ENCODE measurements at regions not wholly inside any gene's neighbourhood (a gene's known extent, or its start where the extent isn't known, plus 50 kb on each side); places are given as distances from the start of the nearest gene placed in this dataset.
A peak's percentile ranks its signal among the peaks of the same experiment; 100 is the strongest.
"Not testable (repeated sequence)": the region's sequence is repeated elsewhere in the genome, so short reads cannot be mapped to it uniquely, and the experiment has no call there.

DNA sequence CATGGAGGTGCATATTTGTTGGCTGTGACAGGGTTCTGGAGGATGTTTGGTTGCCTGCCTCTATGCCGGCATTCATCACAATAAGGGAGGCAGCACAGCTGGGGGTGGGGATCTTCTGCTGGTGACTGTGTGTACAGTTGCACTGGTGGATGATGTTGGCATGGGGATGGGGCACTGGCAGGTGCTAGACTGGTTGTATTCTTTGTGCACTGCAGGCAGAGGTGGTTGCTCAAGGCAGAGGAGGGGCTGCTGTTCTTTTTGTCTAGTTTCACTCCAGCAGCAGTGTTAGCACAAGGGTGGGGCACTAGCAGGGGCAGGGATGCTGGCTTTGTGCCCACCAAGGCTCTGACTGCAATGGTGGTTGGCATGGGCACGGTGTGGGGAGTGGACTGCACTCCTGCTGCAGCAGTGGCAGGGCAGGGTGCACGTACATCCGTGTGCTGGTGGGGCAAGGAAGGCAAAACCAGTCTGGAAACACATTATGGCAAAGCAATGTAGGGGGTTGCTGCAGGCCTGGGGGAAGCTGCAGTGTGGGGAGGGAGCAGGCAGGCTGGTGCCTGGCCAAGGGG lies 69.3 kb downstream of the ISOC1 start:
- DNase-seq (ENCODE audit: low spot score): no peak

DNA sequence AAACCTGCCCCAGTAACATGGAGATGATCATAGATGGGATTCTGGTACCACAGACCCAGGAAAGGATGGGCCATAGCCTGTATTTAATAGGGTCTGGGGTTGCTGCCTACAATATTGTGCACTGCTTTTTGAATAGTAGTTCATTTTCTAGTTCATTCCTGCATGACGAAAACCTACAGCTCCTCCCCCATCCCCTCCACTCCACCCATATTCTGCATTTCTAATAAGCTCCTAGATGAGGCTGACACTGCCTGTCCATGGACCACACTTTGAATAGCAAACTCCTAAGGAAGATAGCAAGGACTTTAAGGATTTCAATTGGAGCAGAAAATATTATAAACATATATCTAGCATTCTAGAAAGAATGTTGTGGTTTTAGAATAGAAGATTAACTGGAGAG lies 75.5 kb downstream of the ISOC1 start:
- no peak for DNase-seq (ENCODE audit: low spot score)

DNA sequence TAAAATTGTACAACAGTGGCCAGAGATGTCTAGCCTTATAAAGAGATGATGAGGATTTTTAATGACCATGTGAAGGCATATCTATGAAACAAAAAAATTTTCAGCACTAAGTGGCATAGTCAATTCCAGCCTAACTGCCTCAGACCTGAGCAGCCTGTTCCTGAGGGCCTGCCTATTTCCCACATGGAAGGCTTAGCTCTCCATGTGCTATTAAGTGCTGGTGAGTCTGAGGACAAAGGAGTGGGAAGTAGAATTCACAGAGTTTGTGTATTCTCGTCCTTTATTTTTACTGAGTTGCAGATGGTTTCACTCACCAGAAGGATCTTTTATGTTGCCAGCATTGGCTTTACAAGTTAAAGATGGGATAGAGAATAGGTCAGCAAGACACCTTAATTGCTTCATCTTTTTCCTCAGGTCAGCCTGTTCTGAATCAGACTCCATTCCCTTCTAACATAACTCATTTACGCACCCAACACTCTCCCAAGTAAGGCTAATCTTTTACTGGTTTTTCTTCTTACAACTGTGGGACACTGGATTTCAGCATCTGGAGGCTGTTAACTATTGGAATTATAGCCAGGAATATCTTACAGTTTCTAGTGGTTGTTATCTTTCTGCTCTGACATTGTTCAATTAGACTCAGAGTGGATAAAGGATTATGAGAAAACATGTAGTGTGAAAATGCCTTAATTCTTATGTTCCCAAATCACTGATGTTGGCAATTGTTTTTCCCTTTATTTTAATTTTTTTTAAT lies 76.8 kb downstream of the ISOC1 start:
- no peak for DNase-seq (ENCODE audit: low spot score)

DNA sequence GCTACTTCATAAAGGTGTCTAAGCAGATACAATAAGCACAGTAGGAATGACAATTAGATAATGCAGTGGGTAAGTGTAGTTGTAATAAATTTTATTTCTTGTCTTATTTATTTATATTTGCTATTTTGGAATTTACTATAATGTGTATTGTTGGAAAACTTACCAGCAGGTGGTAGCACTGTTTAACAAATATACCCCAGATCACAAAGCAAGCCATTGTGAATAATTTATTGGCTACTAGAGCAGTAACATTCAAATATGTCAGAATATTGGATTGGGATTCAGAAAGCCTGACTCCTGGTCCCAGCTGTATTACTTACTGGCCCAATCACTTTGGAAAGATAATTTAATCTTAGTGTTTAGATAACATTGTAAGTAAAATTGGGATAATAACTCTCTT lies 78.0 kb downstream of the ISOC1 start:
- peak; percentile 1 for DNase-seq (ENCODE audit: low spot score)

DNA sequence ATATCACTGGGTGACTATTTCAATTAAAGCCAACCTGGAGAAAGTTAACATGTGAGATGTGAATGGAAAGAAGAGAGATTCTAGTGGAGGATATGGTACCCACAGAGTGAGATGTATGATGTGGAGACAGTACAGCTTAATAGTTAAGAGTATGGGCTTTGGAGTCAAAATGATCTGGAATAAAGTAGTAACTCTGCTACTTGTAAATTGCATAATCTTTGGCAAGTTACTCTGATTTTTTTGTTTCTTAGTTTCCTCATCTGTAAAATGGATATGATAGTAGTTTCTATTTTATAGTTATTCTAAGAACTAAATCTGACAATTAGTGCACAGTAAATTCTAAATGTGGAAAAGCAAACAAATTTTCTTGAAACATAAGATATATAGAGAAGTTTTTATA lies 79.2 kb downstream of the ISOC1 start:
- DNase-seq (ENCODE audit: low spot score): no peak

DNA sequence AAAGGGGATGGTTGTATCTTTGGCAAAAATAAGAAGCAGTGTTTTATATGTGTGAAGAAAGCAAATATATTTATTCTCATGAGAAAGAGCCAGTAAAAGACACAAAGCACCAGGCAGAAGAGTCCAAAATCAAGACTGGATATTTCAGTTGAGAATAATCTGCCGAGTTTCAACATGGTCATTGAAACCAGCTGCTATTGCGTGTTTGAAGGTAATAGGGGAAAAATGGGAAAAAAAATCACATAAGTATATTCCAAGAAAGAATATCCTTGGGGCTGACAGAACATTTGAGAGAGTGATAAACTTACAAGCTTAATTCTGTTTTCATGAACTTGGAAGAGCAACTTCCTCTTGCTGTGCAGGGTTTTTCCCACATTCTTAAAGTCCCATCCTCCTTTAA lies 79.9 kb downstream of the ISOC1 start:
- DNase-seq (ENCODE audit: low spot score): no peak

DNA sequence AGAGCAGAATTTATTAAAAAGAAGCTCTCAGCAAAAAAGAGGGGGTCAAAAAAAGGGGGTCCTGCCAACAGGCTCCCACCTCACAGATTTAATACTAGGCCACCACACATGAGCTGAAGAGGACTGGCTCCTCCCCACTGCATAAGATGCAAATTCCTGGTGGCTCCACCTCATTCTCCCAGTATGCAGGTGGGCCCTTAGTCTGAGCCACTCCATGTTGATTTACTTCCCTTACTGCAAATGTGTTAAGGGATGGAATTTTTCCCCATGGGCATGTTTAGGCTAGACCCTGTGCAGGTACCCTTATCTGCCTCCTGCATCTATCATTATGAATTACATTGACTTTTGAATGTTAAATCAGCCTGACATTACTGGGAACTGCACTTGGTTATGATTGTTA lies 82.9 kb downstream of the ISOC1 start:
- no peak for DNase-seq (ENCODE audit: low spot score)

DNA sequence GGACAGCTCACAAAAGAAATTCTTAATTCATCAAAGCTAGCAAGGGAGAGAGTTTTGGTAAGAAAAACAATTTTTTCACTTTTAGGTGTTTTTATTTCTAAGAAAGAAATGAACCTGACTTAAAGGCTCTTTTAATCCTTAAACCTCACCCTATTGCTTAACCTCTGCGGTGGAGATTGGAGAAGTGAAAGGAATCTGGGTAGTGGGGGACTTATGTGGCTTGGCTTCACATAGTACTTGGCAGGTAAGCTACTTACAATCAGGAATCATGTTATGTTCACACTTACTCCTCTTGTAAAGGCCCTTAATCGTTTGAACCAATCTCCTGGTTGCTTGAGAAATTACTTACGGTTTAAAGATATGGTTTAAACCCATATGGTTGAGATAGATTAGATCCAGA lies 104.8 kb downstream of the ISOC1 start:
- no peak for DNase-seq (ENCODE audit: low spot score)

DNA sequence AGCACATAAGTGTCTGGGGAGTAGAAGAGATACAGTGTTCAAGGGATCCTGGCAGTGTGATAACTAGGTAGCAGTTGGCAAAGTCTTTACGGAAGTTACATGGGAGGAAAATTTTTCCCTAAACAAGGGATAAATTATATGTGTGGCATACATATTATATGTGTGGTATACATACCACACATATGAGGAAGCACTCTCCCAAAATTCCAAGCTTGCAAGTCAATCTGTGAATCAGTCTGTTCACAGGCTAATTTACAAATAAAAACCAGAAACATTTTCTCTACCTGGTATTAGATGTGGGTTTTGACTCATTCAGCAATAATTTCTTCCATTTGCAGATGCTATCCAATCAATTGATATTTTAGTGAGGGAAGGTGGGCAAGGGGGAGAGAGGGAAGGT lies 110.0 kb downstream of the ISOC1 start:
- DNase-seq (ENCODE audit: low spot score): no peak

DNA sequence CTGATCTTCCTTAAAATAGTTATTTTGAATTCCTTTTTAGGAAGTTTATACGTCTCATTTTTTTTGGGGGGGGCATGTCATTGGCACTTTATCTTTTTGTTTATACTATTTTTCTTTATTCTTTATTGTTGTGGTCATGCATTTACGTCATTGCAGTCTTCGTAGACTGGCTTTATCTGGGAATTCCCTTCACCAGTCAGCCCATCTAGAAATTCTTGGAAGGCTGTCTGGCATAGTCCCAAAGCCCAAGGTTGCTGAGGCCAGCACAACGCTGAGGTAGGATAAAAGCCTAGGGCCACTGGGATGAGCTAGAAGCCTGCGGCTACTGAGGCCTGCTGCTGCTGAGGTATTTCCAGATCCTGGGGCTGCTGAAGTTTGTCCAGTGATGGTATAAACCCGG lies 121.5 kb downstream of the ISOC1 start:
- no peak for DNase-seq (ENCODE audit: low spot score)

DNA sequence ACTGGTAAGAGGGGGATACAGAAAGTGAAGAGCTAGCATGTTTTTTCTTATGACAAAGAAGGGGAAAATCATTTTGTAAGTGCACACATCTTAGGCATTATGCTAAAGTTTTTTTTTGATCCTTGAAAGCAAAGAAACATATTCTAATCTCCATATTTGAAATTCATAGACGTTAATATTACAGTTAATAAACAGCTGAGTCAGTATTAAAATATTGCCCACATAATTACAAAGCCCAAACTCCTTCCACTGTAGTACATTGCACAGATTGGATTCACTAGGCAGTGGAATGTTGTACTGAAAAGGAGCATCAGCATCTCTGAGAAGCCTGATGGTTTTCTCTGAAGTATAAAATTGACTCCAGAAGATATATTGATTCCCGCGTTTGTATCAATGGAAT lies 122.6 kb downstream of the ISOC1 start:
- DNase-seq (ENCODE audit: low spot score): no peak

DNA sequence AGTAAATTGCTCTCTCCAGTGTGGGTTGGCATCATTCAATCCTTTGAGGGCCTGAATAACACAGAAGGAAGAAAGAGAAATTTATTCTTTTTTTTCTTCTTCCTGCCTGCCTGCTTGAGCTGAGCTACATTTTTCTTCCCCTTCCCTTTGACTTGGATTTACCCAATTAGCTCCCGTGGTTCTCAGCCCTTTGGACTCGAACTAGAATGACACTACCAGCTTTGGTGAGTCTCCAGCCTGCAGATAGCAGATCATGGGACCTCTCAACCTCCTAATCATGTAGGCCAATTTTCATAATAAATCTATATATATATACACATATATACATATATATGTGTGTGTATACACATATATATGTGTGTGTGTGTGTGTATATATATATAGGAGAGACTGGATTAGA lies 128.6 kb downstream of the ISOC1 start:
- no peak for DNase-seq (ENCODE audit: low spot score)

DNA sequence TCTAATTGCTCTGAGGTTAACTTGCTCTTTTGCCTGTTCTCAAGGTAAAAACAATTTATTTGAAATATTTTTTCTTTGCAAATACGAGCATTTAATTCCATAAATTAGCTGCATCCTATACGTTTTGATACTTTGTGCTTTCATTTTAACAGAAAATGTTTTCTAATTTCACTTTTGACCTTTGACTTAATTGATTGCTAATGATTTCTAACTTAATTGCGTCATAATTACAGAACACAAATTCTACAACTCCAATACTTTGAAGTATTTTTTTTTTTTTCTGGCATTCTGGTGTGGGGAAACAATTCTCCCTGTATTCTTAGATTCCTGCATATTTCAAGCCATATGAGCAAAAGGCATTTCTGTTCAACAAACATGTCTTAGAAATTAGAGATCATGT lies 134.0 kb downstream of the ISOC1 start:
- DNase-seq (ENCODE audit: low spot score): no peak

DNA sequence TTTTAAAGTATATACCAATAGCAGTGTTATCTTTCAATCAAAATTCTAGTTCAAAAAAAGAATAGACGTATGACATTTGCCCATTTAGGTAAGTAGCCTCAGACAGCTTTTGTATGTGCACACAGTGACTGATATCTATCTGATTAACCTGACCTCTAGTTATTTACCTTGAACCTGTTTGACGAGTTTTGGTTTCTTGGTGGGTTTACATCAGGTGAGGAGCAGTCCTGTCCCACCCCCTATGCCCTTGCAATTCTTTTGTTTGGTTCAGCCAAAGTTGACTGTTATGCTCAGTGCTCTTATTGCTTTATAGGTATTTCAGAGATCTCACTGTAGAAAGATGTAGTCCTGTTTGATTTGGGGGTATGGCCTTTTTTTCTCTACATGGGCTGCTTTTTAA lies 147.2 kb downstream of the ISOC1 start:
- no peak for DNase-seq (ENCODE audit: low spot score)

DNA sequence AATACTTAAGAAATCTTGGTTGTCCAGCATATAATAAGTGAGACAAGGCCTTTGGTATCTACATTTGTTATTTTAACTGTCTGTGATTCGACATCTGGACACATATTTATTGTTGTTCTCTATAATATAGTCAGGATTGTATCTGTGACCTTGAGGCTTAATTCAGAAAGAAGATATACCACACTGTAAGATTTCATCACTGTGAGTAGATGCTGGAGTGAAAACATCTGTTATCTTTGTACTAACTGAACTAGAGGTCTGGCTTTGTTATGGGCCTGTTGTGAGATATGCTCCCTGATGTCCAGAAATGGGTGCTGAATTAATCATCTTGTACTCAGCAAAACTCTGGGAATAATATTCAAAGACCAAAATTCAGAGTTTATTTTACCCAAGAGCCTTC lies 148.5 kb downstream of the ISOC1 start:
- DNase-seq (ENCODE audit: low spot score): no peak

DNA sequence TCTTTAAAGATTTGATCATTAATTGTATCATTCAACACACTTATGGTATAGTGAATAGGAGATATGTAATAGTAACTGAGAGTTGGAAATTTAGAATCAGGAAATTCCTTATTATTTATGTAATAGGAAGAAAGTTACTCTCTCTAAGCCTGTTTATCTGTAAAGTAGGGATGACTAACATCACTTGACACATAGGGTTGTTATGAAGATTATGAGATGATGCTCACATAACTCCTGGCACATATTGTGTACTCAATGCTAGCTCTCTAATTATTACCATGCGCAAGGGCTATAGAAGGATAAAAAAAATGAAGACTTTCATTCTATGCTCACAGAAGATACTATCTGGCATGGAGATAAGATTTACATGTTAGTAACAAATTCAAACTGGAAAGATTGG lies 149.9 kb downstream of the ISOC1 start:
- no peak for DNase-seq (ENCODE audit: low spot score)

DNA sequence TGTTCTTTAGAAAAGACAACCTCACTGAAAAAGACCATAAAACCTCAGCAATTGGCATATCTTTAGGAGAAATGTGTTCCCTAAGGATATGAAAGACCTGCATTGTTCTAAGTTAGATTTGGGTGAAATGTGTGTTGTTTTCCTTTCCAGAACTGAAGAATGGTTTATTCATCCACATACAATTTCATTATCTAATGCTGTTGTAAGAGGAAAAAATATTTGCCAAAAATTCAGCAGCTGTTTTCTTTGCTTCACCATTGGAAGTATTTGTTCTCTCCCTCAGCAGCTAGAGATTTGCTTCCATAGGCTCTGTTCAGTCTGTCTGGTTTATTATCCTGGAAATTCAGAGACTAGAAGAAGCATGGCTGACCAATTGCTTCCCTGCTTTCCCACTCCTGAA lies 150.9 kb downstream of the ISOC1 start:
- DNase-seq (ENCODE audit: low spot score): peak; percentile 3

DNA sequence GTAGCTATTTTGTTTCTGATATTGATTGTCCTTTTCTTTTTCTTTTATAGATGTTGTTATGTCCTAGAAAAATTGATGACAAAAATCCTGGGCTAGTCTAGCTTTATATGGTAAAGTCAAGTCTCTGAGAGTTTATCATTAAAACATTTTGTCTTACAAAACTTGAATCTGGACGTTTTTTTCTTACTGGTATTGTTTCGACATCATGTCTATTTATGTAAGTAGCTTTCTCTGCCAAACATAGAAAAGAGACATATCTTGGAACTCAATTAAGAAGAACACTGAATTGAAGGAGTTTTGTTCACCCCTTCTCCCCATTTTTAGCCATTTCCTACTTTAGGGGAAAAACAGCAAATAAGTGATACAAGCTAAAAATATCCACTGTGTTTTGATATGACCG lies 151.5 kb downstream of the ISOC1 start:
- DNase-seq (ENCODE audit: low spot score): no peak

DNA sequence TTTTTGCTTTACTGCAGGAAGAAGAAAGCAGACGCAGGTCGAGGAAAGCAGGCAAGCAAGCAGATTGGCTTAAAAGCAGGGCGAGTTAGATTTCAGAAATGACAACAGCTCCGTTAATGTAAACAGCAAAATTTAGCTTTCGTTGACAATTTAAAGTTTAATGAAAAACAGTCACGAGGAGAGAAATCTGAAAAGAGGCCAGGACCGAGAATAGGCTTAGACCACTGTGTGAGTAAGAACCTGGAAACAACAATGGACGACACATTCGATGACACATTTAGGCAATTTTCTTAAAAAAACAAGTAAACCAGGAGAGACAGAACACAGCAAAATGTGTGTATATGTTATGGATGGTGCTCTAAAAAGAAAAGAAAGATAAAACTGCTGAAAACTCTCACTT lies 155.3 kb downstream of the ISOC1 start:
- DNase-seq (ENCODE audit: low spot score): no peak

DNA sequence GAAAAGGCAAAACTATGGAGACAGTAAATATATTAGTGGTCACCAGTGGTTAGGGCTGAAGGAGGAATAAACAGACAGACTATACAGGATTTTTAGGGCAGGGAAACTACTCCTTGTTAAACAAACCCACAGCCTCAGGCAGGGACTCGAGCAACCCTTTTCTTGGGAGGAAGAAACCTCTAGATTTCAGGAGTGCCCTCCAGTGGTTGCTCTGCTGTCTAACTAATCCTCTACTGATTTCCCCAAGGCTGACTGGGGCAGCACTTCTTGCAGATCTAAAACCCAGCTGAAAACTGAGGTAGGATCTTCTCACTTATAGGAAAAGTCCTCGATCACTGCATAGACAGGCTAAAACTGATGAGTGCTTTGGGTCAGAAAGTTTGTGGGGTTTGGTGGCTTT lies 176.8 kb downstream of the ISOC1 start:
- peak; percentile 1 for DNase-seq (ENCODE audit: low spot score)

DNA sequence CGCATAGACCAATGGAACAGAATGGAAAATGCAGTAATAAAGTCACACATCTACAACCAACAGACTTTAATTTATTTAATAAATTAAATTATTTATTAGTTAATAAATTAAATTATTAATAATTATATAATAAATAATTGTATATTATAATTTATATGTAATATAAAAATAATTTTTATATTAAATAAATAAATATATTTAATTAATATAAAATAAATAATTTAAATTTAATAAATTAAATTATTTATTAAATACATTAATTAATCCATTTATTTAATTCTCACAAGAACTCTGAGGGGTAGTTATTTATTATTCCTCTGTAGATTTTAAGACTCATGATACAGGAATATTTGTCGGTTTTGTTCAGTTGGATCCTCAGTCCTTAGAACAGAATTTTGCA lies 176.1 kb upstream of the ADAMTS19 start:
- DNase-seq (ENCODE audit: low spot score): no peak

DNA sequence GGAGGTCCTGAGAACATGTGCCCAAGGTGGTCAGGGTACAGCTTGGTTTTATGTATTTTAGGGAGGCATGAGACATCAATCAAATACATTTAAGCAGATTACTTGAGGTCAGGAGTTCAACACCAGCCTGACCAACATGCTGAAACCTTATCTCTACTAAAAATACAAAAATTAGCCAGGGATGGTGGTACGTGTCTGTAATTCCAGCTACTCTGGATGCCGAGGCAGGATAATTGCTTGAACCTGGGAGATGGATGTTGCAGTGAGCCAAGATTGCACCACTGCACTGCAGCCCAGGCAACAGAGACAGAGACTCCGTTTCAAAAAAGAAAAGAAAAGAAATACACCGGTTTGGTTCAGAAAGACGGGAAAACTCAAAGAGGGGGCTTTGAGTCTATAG lies 165.9 kb upstream of the ADAMTS19 start:
- not testable (repeated sequence) for DNase-seq (ENCODE audit: low spot score)

DNA sequence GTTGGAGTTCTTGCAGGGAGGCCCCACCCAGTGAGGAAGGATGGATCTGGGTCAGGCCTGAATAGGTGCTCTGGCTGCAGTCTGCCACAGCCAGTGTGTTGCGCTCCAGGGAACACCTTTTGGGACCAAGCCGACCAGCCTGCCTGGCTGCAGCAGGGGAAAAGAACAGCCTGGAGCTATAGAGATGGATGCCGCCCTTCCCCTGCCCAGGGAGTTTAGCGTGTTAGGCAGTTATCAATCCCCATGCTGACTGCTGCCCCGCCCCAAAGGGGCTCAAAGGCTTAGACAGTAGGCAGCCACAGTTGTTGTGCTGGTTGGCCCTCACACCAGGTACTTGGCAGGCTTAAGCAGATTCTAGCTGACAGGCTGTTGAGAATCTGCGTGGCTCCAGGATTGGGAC lies 153.4 kb upstream of the ADAMTS19 start:
- DNase-seq (ENCODE audit: low spot score): no peak

DNA sequence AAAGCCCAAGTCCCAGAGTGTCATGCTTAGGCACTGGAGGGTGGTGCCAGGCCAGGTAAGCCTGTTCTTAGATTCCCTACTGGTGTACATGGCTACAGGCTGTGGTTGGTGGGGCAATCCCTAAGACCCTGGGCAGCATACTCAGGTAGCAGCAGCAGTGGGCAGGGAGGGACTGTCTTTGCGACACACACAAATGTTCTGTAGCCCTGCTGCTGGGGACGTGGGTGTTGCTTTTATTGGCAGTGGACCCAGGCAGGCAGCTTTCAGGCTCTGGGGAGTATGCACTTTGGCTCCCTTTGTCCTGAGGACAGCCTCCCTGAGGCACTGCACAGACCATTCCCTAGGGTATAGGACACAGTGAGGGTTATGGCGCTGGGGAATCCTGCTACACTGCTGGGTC lies 137.1 kb upstream of the ADAMTS19 start:
- no peak for DNase-seq (ENCODE audit: low spot score)

All from COLO829 (cell line).